ENCODE measurements at regions not wholly inside any gene's neighbourhood (a gene's known extent, or its start where the extent isn't known, plus 50 kb on each side); places are given as distances from the start of the nearest gene placed in this dataset.

DNA sequence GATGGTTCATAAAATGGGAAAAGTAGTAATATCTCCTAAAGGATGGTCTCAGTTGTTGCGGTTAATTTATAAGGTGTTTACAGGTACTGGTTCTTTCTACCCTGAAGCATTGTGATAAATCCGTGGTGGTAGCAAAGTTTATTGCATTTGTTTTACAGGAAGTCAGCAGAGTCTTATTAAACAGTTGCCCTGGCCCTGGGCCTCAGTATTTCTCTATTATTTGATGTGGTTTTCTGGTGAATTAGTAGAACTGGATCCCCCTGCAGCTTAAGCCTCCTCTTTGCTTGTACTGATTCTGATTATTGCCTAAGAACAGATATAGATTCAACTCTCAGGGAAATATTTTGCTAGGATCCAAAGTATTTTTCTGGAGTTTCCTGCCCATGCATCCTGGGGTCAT, 76.4 kb upstream of the CD55 start:
- TF ChIP-seq, protein P1, sequence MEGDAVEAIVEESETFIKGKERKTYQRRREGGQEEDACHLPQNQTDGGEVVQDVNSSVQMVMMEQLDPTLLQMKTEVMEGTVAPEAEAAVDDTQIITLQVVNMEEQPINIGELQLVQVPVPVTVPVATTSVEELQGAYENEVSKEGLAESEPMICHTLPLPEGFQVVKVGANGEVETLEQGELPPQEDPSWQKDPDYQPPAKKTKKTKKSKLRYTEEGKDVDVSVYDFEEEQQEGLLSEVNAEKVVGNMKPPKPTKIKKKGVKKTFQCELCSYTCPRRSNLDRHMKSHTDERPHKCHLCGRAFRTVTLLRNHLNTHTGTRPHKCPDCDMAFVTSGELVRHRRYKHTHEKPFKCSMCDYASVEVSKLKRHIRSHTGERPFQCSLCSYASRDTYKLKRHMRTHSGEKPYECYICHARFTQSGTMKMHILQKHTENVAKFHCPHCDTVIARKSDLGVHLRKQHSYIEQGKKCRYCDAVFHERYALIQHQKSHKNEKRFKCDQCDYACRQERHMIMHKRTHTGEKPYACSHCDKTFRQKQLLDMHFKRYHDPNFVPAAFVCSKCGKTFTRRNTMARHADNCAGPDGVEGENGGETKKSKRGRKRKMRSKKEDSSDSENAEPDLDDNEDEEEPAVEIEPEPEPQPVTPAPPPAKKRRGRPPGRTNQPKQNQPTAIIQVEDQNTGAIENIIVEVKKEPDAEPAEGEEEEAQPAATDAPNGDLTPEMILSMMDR (IDR thresholded peaks at IDR 0.05; ENCODE audit: insufficient read depth, low read depth, low read length), result no peak
- TF ChIP-seq EZH2 (IDR thresholded peaks at IDR 0.05; ENCODE audit: insufficient read depth, low read length), result no peak

Measured in astrocyte (in vitro differentiated cells and primary cell).